Colonic mucosa (tissue), 4 donors: ENCODE measurements at regions not wholly inside any gene's neighbourhood (a gene's known extent, or its start where the extent isn't known, plus 50 kb on each side); places are given as distances from the start of the nearest gene placed in this dataset.

ENCODE experiments used
- DNase-seq: peaks from one replicate; pipeline ENCODE4 v3.0.0-alpha.2; 2020
- H3K27ac ChIP-seq: fragments of 200-600 bp; one replicate; pipeline ENCODE4 v1.8.0; 2021
- H3K27me3 ChIP-seq: fragments of 200-600 bp; one replicate; pipeline ENCODE4 v1.8.0; 2021
- H3K36me3 ChIP-seq: fragments of 200-600 bp; one replicate; pipeline ENCODE4 v1.8.0; 2021
- H3K4me1 ChIP-seq: fragments of 200-600 bp; one replicate; pipeline ENCODE4 v1.8.0; 2021; ENCODE audit warnings: mild to moderate bottlenecking
- H3K4me3 ChIP-seq: fragments of 200-600 bp; one replicate; pipeline ENCODE4 v1.8.0; 2021
- H3K9ac ChIP-seq, 2 donors: one replicate each; pipeline ENCODE4 v1.7.0; 2013; ENCODE audit warnings: control low read depth in 2 of 2, low read depth in 2 of 2, low read length in 2 of 2
- H3K9me3 ChIP-seq: fragments of 200-600 bp; one replicate; pipeline ENCODE4 v1.8.0; 2021
- CTCF ChIP-seq: fragments of 200-600 bp; IDR thresholded peaks from one replicate; pipeline ENCODE4 v1.8.0; 2022; ENCODE audit warnings: antibody characterized with exemption, mild to moderate bottlenecking
- intact Hi-C: fragments of 100-400 bp; cut with DNase I; formaldehyde crosslinking; loops from one replicate; pipeline ENCODE4 v1.14.1; 2022
- donor health status: healthy.
- donor health status: DM: no; HTN: no; CAD: no.
- donor health status: DM: no; HTN: no; CAD: no.

- Histone ChIP-seq H3K36me3 (no peaks in the 10 kb centered on the region), H3K27ac (no peak overlapping the region), H3K4me3 (no peak overlapping the region), H3K4me1 (no peaks in the 10 kb centered on the region), H3K9ac (no peak overlapping the region), H3K27me3 (no peaks in the 10 kb centered on the region), H3K9me3 (no peaks in the 10 kb centered on the region)
- no peak for DNase-seq
- no peak for TF ChIP-seq CTCF
- intact Hi-C loops = no loop called here
Measured at GRCh38 chr12:30019366-30020140, 235.8 kb upstream of the TMTC1 start.

DNA sequence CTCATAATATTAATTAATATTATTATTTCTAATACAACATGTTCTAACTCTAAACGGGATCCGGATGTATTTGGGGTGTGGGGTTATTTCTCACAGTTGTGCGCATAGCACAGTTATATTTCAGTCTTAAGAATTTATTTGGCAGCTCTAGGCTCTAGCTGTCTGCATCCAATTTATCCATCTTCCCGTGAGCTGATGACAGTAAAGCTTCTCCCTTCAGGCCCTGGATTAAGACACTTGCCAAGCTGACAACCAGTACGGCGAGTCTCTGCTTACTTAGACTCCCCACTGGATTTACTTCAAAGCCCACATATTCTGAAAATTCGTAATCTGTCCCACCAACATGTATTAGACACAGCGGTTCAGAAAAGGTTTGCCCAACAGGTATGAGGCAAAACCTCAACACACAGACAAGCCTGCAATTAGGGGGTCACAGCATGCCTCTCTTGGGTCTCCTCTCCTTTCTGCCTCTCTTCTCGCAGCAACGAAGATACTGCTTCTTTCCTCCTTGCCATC lies 232.9 kb upstream of the TMTC1 start:
- H3K4me1 ChIP-seq = no peaks in the 10 kb centered on the region
- H3K27ac ChIP-seq = no peak overlapping the region
- H3K9ac ChIP-seq = no peak overlapping the region
- DNase-seq = no peak
- intact Hi-C loops = no loop called here
- no peaks in the 10 kb centered on the region for H3K36me3 ChIP-seq
- no peaks in the 10 kb centered on the region for H3K27me3 ChIP-seq
- H3K9me3 ChIP-seq = no peaks in the 10 kb centered on the region
- TF ChIP-seq CTCF = no peak
- H3K4me3 ChIP-seq = no peak overlapping the region

- Histone ChIP-seq H3K36me3 (no peaks in the 10 kb centered on the region), H3K27me3 (no peaks in the 10 kb centered on the region), H3K9ac (no peak overlapping the region), H3K4me3 (no peak overlapping the region), H3K27ac (no peak overlapping the region), H3K4me1 (no peaks in the 10 kb centered on the region), H3K9me3 (no peaks in the 10 kb centered on the region)
- intact Hi-C loops = no loop called here
- no peak for DNase-seq
- no peak for TF ChIP-seq CTCF
Measured at GRCh38 chr12:30015631-30016337, 232.0 kb upstream of the TMTC1 start.

DNA sequence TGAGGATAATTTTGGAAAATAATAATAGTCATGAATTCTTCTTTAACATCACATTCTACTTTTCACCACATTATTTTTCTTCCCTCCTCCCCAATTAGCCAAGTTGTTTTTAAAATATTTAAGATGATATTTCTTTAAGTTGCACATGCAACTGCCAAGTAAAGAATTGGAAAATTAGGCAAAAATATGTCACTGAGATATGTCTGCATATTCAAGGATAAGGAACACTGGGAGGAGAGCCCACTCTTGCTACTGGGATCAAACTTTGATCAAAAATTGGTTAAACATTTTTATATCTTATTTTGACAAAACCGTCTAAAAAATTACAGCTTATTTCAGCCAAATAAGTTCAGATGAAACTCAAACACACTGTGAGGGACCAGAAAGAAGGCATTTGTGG lies 231.2 kb upstream of the TMTC1 start:
- Histone ChIP-seq H3K9ac (no peak overlapping the region), H3K27ac (no peak overlapping the region), H3K27me3 (no peaks in the 10 kb centered on the region), H3K4me3 (no peak overlapping the region), H3K9me3 (no peaks in the 10 kb centered on the region), H3K36me3 (no peaks in the 10 kb centered on the region), H3K4me1 (no peaks in the 10 kb centered on the region)
- DNase-seq = no peak
- TF ChIP-seq CTCF = no peak
- intact Hi-C loops = no loop called here

- H3K27ac ChIP-seq = no peak overlapping the region
- H3K36me3 ChIP-seq = no peaks in the 10 kb centered on the region
- intact Hi-C loops = no loop called here
- H3K27me3 ChIP-seq = no peaks in the 10 kb centered on the region
- no peaks in the 10 kb centered on the region for H3K9me3 ChIP-seq
- H3K4me1 ChIP-seq = no peaks in the 10 kb centered on the region
- H3K4me3 ChIP-seq = no peak overlapping the region
- DNase-seq = no peak
- no peak for TF ChIP-seq CTCF
- no peak overlapping the region for H3K9ac ChIP-seq
Measured at GRCh38 chr12:30012816-30013450, 229.2 kb upstream of the TMTC1 start.
